ENCODE measurements at regions not wholly inside any gene's neighbourhood (a gene's known extent, or its start where the extent isn't known, plus 50 kb on each side); places are given as distances from the start of the nearest gene placed in this dataset.

- no peak overlapping the region for H3K4me3 ChIP-seq (replicated peaks; ENCODE audit: insufficient read depth, low read length)
- H3K27me3 ChIP-seq (ENCODE audit: insufficient read depth, poor library complexity, severe bottlenecking), result no peaks in the 10 kb centered on the region
- no peak for DNase-seq (ENCODE audit: low read depth in 1 of 2, low spot score in 1 of 2)
- no peak for TF ChIP-seq GABPA (IDR thresholded peaks at IDR 0.05; ENCODE audit: low read depth)
- TF ChIP-seq REST (IDR thresholded peaks at IDR 0.05; ENCODE audit: insufficient replicate concordance, low read depth), result no peak
- no peak for TF ChIP-seq CTCF (IDR thresholded peaks at IDR 0.05; ENCODE audit: insufficient read depth, low read length)
- TF ChIP-seq POLR2AphosphoS5 (IDR thresholded peaks at IDR 0.05; ENCODE audit: low read depth), result no peak
- TF ChIP-seq SPI1 (IDR thresholded peaks at IDR 0.05; ENCODE audit: borderline replicate concordance, low read depth), result no peak
- H3K27ac ChIP-seq (replicated peaks), result no peak overlapping the region
Measured at GRCh38 chr3:182583545-182583944, 209.8 kb upstream of the ATP11B start.

GRCh38 chr3:182585532-182586150, 207.7 kb upstream of the ATP11B start:
- Histone ChIP-seq H3K27me3 (ENCODE audit: insufficient read depth, poor library complexity, severe bottlenecking) (no peaks in the 10 kb centered on the region), H3K27ac (replicated peaks) (no peak overlapping the region), H3K4me3 (replicated peaks; ENCODE audit: insufficient read depth, low read length) (no peak overlapping the region)
- no peak for DNase-seq (ENCODE audit: low read depth in 1 of 2, low spot score in 1 of 2)
- TF ChIP-seq GABPA (IDR thresholded peaks at IDR 0.05; ENCODE audit: low read depth) (no peak), REST (IDR thresholded peaks at IDR 0.05; ENCODE audit: insufficient replicate concordance, low read depth) (no peak), CTCF (IDR thresholded peaks at IDR 0.05; ENCODE audit: insufficient read depth, low read length) (no peak), POLR2AphosphoS5 (IDR thresholded peaks at IDR 0.05; ENCODE audit: low read depth) (no peak)

GRCh38 chr3:182592747-182593146, 200.6 kb upstream of the ATP11B start:
- Histone ChIP-seq H3K27ac (replicated peaks) (no peak overlapping the region), H3K4me3 (replicated peaks; ENCODE audit: insufficient read depth, low read length) (no peak overlapping the region), H3K27me3 (ENCODE audit: insufficient read depth, poor library complexity, severe bottlenecking) (no peaks in the 10 kb centered on the region)
- no peak for TF ChIP-seq GABPA (IDR thresholded peaks at IDR 0.05; ENCODE audit: low read depth)
- no peak for TF ChIP-seq REST (IDR thresholded peaks at IDR 0.05; ENCODE audit: insufficient replicate concordance, low read depth)
- TF ChIP-seq SPI1 (IDR thresholded peaks at IDR 0.05; ENCODE audit: borderline replicate concordance, low read depth), result no peak
- no peak for TF ChIP-seq CTCF (IDR thresholded peaks at IDR 0.05; ENCODE audit: insufficient read depth, low read length)
- TF ChIP-seq POLR2AphosphoS5 (IDR thresholded peaks at IDR 0.05; ENCODE audit: low read depth), result no peak
- DNase-seq (ENCODE audit: low read depth in 1 of 2, low spot score in 1 of 2), result no peak

Measured in HL-60 (cell line).